PC-3 (cell line): ENCODE measurements at regions not wholly inside any gene's neighbourhood (a gene's known extent, or its start where the extent isn't known, plus 50 kb on each side); places are given as distances from the start of the nearest gene placed in this dataset.

Experiments used
- ATAC-seq: fragments of 200-7000 bp; cut with Tn5 transposase; 2 replicates; pipeline ENCODE4 v1.9.1; 2020; ENCODE audit warnings: mild to moderate bottlenecking, moderate library complexity
- BruUV-seq: library from RNA; stranded (reverse); fragments of 400-500 nt; replicated peaks from 2 replicates; lab custom pipeline; 2021; lab: Mats Ljungman, UMichigan
- CTCF ChIA-PET: fragments of 300-600 bp; sonication (Branson Sonifier 250); formaldehyde crosslinking; loops from one replicate; lab custom pipeline; 2022; ENCODE audit warnings: antibody characterized with exemption; lab: Charles Lee
- POLR2A ChIA-PET: fragments of 300-600 bp; sonication (Branson Sonifier 250); formaldehyde crosslinking; loops from one replicate; lab custom pipeline; 2022; ENCODE audit warnings: antibody characterized with exemption; ENCODE audit not compliant: unreplicated experiment; lab: Charles Lee
- DNase-seq: peaks from one replicate; pipeline ENCODE4 v3.0.0-alpha.2; 2015
- H2AFZ ChIP-seq: fragments of 300-600 bp; sonication (generic); 2 replicates; pipeline ENCODE4 v1.6.0; 2016; ENCODE audit warnings: antibody characterized with exemption, low read length
- H3F3A ChIP-seq: fragments of 300-600 bp; sonication (generic); one replicate; pipeline ENCODE4 v1.6.0; 2017; ENCODE audit warnings: antibody characterized with exemption, low read length, control low read depth, mild to moderate bottlenecking; ENCODE audit not compliant: unreplicated experiment
- H3K27ac ChIP-seq: fragments of 300-600 bp; sonication (generic); 2 replicates; pipeline ENCODE4 v1.5.1; 2016; ENCODE audit warnings: mild to moderate bottlenecking, low read length
- H3K27me3 ChIP-seq: fragments of 300-600 bp; sonication (generic); 2 replicates; pipeline ENCODE4 v1.6.1; 2016; ENCODE audit warnings: low read length, mixed read lengths
- H3K36me3 ChIP-seq: fragments of 300-600 bp; sonication (generic); 2 replicates; pipeline ENCODE4 v1.6.1; 2016; ENCODE audit warnings: low read depth, mixed run types, low read length, mixed read lengths
- H3K4me1 ChIP-seq: fragments of 300-600 bp; sonication (generic); 2 replicates; pipeline ENCODE4 v1.5.1; 2016; ENCODE audit warnings: low read length; ENCODE audit not compliant: insufficient read depth
- H3K4me2 ChIP-seq: fragments of 300-600 bp; sonication (generic); 2 replicates; pipeline ENCODE4 v1.6.0; 2016; ENCODE audit warnings: low read length
- H3K4me3 ChIP-seq: fragments of 300-600 bp; sonication (generic); 2 replicates; pipeline ENCODE4 v1.5.1; 2016; ENCODE audit warnings: mild to moderate bottlenecking, low read length, mixed read lengths
- H3K79me2 ChIP-seq: fragments of 300-600 bp; sonication (generic); 2 replicates; pipeline ENCODE4 v1.6.1; 2017; ENCODE audit warnings: low read length, mixed read lengths
- H3K9ac ChIP-seq: fragments of 300-600 bp; sonication (generic); 2 replicates; pipeline ENCODE4 v1.6.0; 2016; ENCODE audit warnings: mild to moderate bottlenecking, low read length
- H3K9me2 ChIP-seq: fragments of 300-600 bp; sonication (generic); replicated peaks from 2 replicates; pipeline ENCODE4 v1.6.1; 2016; ENCODE audit warnings: mixed run types, low read length, mixed read lengths
- H3K9me3 ChIP-seq: fragments of 300-600 bp; sonication (generic); 2 replicates; pipeline ENCODE4 v1.6.1; 2016; ENCODE audit warnings: low read length, mixed read lengths
- H4K20me1 ChIP-seq: fragments of 300-600 bp; sonication (generic); 2 replicates; pipeline ENCODE4 v1.6.1; 2016; ENCODE audit warnings: low read length, mixed read lengths
- CTCF ChIP-seq: fragments of 300-600 bp; sonication (generic); conservative IDR thresholded peaks from 2 replicates; pipeline ENCODE4 v1.5.1; 2017; ENCODE audit warnings: antibody characterized with exemption, low read depth, mild to moderate bottlenecking, low read length
- EZH2 ChIP-seq: fragments of 300-600 bp; sonication (generic); IDR thresholded peaks from one replicate; pipeline ENCODE4 v1.6.1; 2017; ENCODE audit warnings: antibody characterized with exemption, mild to moderate bottlenecking, low read length; ENCODE audit not compliant: unreplicated experiment
- EZH2phosphoT487 ChIP-seq: fragments of 300-600 bp; sonication (generic); IDR thresholded peaks from 2 replicates; pipeline ENCODE4 v1.6.1; 2018; ENCODE audit warnings: mild to moderate bottlenecking, antibody characterized with exemption, low read length, borderline replicate concordance
- intact Hi-C: fragments of 100-400 bp; cut with micrococcal nuclease; formaldehyde crosslinking; loops from 2 replicates; pipeline ENCODE4 v1.9.0; 2023

GRCh38 chr4:30396772-30397475 is 323.2 kb upstream of the PCDH7 start:
- peak; percentile 18; the same call in 1 of the 2 replicates for ATAC-seq
- H3K36me3 ChIP-seq, result no peaks in the 10 kb centered on the region
- no peaks in the 10 kb centered on the region for H3F3A ChIP-seq
- no peak overlapping the region for H3K4me3 ChIP-seq
- peak; percentile 41 for DNase-seq
- BruUV-seq, result no TSS peak
- no peak for TF ChIP-seq EZH2phosphoT487
- no peak for TF ChIP-seq CTCF
- no peak for TF ChIP-seq EZH2
- intact Hi-C loops, result no loop called here
- H3K27ac ChIP-seq, result no peak overlapping the region
- H3K79me2 ChIP-seq, result no peaks in the 10 kb centered on the region
- no peaks in the 10 kb centered on the region for H3K27me3 ChIP-seq
- peaks cover 11% of the 10 kb centered on the region; the same call in 1 of the 2 replicates for H3K4me1 ChIP-seq
- POLR2A ChIA-PET, result no interaction called here
- no peak overlapping the region for H3K9ac ChIP-seq
- H3K9me3 ChIP-seq, result no peaks in the 10 kb centered on the region
- H3K9me2 ChIP-seq, result no peaks in the 10 kb centered on the region
- no peak overlapping the region for H2AFZ ChIP-seq
- CTCF ChIA-PET, result no interaction called here
- no peak overlapping the region for H3K4me2 ChIP-seq
- H4K20me1 ChIP-seq, result no peaks in the 10 kb centered on the region

- CTCF ChIA-PET, result no interaction called here
- H3K79me2 ChIP-seq, result no peaks in the 10 kb centered on the region
Observed at GRCh38 chr4:30399476-30399875, 320.7 kb upstream of the PCDH7 start.

More at GRCh38 chr4:30399476-30399875, 320.7 kb upstream of the PCDH7 start:
- Histone ChIP-seq H3K27ac (no peak overlapping the region), H3K9me2 (no peaks in the 10 kb centered on the region), H3F3A (no peaks in the 10 kb centered on the region), H3K4me1 (peaks cover 11% of the 10 kb centered on the region; the same call in 1 of the 2 replicates), H3K27me3 (no peaks in the 10 kb centered on the region), H3K9me3 (no peaks in the 10 kb centered on the region), H2AFZ (no peak overlapping the region), H3K9ac (no peak overlapping the region), H3K4me3 (no peak overlapping the region), H4K20me1 (no peaks in the 10 kb centered on the region), H3K4me2 (no peak overlapping the region), H3K36me3 (no peaks in the 10 kb centered on the region)
- DNase-seq (no peak), ATAC-seq (no peak)
- no TSS peak for BruUV-seq
- POLR2A ChIA-PET, result no interaction called here
- intact Hi-C loops, result no loop called here
- no peak for TF ChIP-seq EZH2
- TF ChIP-seq CTCF, result no peak
- no peak for TF ChIP-seq EZH2phosphoT487
